Caki2 (cell line): ENCODE measurements at regions not wholly inside any gene's neighbourhood (a gene's known extent, or its start where the extent isn't known, plus 50 kb on each side); places are given as distances from the start of the nearest gene placed in this dataset.
"Not testable (repeated sequence)": the region's sequence is repeated elsewhere in the genome, so short reads cannot be mapped to it uniquely, and the experiment has no call there.

ENCODE experiments used
- DNase-seq: peaks from one replicate; pipeline ENCODE4 v3.0.0-alpha.2; 2015; ENCODE audit warnings: low read depth
- in situ Hi-C: cut with HindIII; loops from 2 replicates; pipeline ENCODE4 v1.10.0; 2016; ENCODE audit warnings: low sequenced_read_pairs, low pct_unique_long_range_greater_than_20kb, mixed read lengths

DNA sequence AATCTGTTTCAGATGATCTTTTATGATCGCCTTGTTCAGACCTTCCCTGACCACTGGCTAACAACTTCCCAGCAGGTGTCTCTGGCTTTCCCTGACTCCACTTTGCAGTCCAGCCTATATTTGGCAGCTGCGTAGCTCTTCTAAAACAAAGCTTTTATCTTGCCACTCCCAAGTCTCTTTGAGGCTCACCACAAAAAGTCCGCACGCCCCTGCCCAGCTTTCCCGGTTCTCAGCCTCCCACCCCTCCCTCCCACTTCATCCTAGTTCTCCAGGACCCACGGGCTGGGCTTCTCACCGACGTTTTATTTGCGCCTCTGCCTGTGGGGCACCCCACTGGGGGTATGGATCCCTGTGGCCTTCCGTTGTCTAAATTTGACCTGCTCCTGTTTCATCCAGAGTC is 58.9 kb upstream of the USP6NL start:
- in situ Hi-C loops: no loop called here
- no peak for DNase-seq

GRCh38 chr10:11668847-11669610 is 57.6 kb upstream of the USP6NL start:
- in situ Hi-C loops: no loop called here
- no peak for DNase-seq

- in situ Hi-C loops: no loop called here
Measured at GRCh38 chr10:11667756-11668155, 56.3 kb upstream of the USP6NL start.

GRCh38 chr10:11663763-11664555 is 52.5 kb upstream of the USP6NL start:
- no peak for DNase-seq
- in situ Hi-C loops: no loop called here

More at GRCh38 chr10:11667756-11668155, 56.3 kb upstream of the USP6NL start:
- DNase-seq: no peak

DNA sequence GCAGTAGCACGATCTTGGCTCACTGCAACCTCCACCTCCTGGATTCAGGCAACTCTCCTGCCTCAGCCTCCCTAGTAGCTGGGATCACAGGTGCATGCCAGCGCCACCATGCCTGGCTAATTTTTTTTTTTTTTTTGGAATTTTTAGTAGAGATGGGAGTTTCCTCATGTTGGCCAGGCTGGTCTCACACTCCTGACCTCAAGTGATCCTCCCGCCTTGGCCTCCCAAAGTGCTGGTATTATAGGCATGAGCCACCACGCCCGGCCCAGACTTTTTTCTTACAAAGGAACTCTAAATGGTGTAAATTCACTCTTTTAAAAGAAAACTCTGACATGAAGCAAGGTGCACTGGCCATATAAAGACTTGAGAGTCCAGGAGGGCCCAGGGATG is 51.7 kb upstream of the USP6NL start:
- DNase-seq, in situ Hi-C loops: not testable (repeated sequence)

- no peak for DNase-seq
- in situ Hi-C loops: no loop called here
Measured at GRCh38 chr10:11661441-11661840, 50.0 kb upstream of the USP6NL start.
